ENCODE measurements at regions not wholly inside any gene's neighbourhood (a gene's known extent, or its start where the extent isn't known, plus 50 kb on each side); places are given as distances from the start of the nearest gene placed in this dataset.

GRCh38 chr22:27139935-27140511 is 482.6 kb downstream of the MIAT start:
- Histone ChIP-seq H3K27me3 (replicated peaks; ENCODE audit: control insufficient read depth, insufficient read depth, low read length) (no peaks in the 10 kb centered on the region; the same call in 1 of the 2 replicates), H3K36me3 (ENCODE audit: control insufficient read depth, insufficient read depth, low read length) (no peaks in the 10 kb centered on the region), H3K4me3 (replicated peaks; ENCODE audit: low read depth, low read length) (no peak overlapping the region)
- no peak for TF ChIP-seq CTCF (IDR thresholded peaks at IDR 0.05; ENCODE audit: insufficient read depth, low read length, poor library complexity, severe bottlenecking)
- DNase-seq (ENCODE audit: extremely low read depth, insufficient read length), result no peak

GRCh38 chr22:27142286-27142685 is 484.9 kb downstream of the MIAT start:
- DNase-seq (ENCODE audit: extremely low read depth, insufficient read length), result no peak
- H3K27me3 ChIP-seq (replicated peaks; ENCODE audit: control insufficient read depth, insufficient read depth, low read length), result no peaks in the 10 kb centered on the region; the same call in 1 of the 2 replicates
- no peak for TF ChIP-seq CTCF (IDR thresholded peaks at IDR 0.05; ENCODE audit: insufficient read depth, low read length, poor library complexity, severe bottlenecking)
- H3K4me3 ChIP-seq (replicated peaks; ENCODE audit: low read depth, low read length), result no peak overlapping the region
- no peaks in the 10 kb centered on the region for H3K36me3 ChIP-seq (ENCODE audit: control insufficient read depth, insufficient read depth, low read length)

GRCh38 chr22:27144321-27144720 is 486.9 kb downstream of the MIAT start:
- no peak for DNase-seq (ENCODE audit: extremely low read depth, insufficient read length)
- no peaks in the 10 kb centered on the region for H3K36me3 ChIP-seq (ENCODE audit: control insufficient read depth, insufficient read depth, low read length)
- no peaks in the 10 kb centered on the region for H3K27me3 ChIP-seq (replicated peaks; ENCODE audit: control insufficient read depth, insufficient read depth, low read length)
- H3K4me3 ChIP-seq (replicated peaks; ENCODE audit: low read depth, low read length), result no peak overlapping the region
- no peak for TF ChIP-seq CTCF (IDR thresholded peaks at IDR 0.05; ENCODE audit: insufficient read depth, low read length, poor library complexity, severe bottlenecking)

- H3K27me3 ChIP-seq (replicated peaks; ENCODE audit: control insufficient read depth, insufficient read depth, low read length), result no peaks in the 10 kb centered on the region
- no peaks in the 10 kb centered on the region for H3K36me3 ChIP-seq (ENCODE audit: control insufficient read depth, insufficient read depth, low read length)
- no peak for DNase-seq (ENCODE audit: extremely low read depth, insufficient read length)
- no peak for TF ChIP-seq CTCF (IDR thresholded peaks at IDR 0.05; ENCODE audit: insufficient read depth, low read length, poor library complexity, severe bottlenecking)
- no peak overlapping the region for H3K4me3 ChIP-seq (replicated peaks; ENCODE audit: low read depth, low read length)
These were observed 489.7 kb downstream of the MIAT start for GRCh38 chr22:27146866-27147633.

- no peak for TF ChIP-seq CTCF (IDR thresholded peaks at IDR 0.05; ENCODE audit: insufficient read depth, low read length, poor library complexity, severe bottlenecking)
- H3K4me3 ChIP-seq (replicated peaks; ENCODE audit: low read depth, low read length), result no peak overlapping the region
- no peaks in the 10 kb centered on the region for H3K27me3 ChIP-seq (replicated peaks; ENCODE audit: control insufficient read depth, insufficient read depth, low read length)
- no peak for DNase-seq (ENCODE audit: extremely low read depth, insufficient read length)
- H3K36me3 ChIP-seq (ENCODE audit: control insufficient read depth, insufficient read depth, low read length), result no peaks in the 10 kb centered on the region
These were observed 490.7 kb downstream of the MIAT start for GRCh38 chr22:27148055-27148454.

All from GM06990 (cell line).